HepG2 (cell line): ENCODE measurements at regions not wholly inside any gene's neighbourhood (a gene's known extent, or its start where the extent isn't known, plus 50 kb on each side); places are given as distances from the start of the nearest gene placed in this dataset.

ENCODE experiments used
- ARID5B ChIP-seq: IDR thresholded peaks from 2 replicates; pipeline ENCODE4 v1.4.0; 2020; ENCODE audit warnings: mild to moderate bottlenecking, missing genetic modification reagents
- CREB1 ChIP-seq, 2 experiments: fragments of 450-650 bp in 1 of 2; IDR thresholded peaks; 2 replicates each; pipeline ENCODE4 v1.6.1; 2016 to 2017; ENCODE audit warnings: control low read depth in 1 of 2, mild to moderate bottlenecking in 1 of 2, missing compliant biosample characterization in 1 of 2, missing genetic modification characterization in 1 of 2
- DMAP1 ChIP-seq: IDR thresholded peaks from 2 replicates; pipeline ENCODE4 v1.6.1; 2016
- FOXC1 ChIP-seq: sonication (generic); formaldehyde crosslinking; IDR thresholded peaks from 2 replicates; pipeline ENCODE4 v1.8.0; 2022; ENCODE audit warnings: mild to moderate bottlenecking, missing genetic modification reagents, borderline replicate concordance
- FOXJ3 ChIP-seq: sonication (generic); formaldehyde crosslinking; IDR thresholded peaks from 2 replicates; pipeline ENCODE4 v1.4.0; 2020; ENCODE audit warnings: missing genetic modification reagents, mild to moderate bottlenecking, borderline replicate concordance
- KAT7 ChIP-seq: IDR thresholded peaks from 2 replicates; pipeline ENCODE4 v1.6.1; 2018; ENCODE audit warnings: borderline replicate concordance, missing compliant biosample characterization
- SMYD3 ChIP-seq: sonication (generic); formaldehyde crosslinking; IDR thresholded peaks from 2 replicates; pipeline ENCODE4 v1.8.1; 2023; ENCODE audit warnings: mild to moderate bottlenecking, missing genetic modification reagents
- SOX5 ChIP-seq: IDR thresholded peaks from 2 replicates; pipeline ENCODE4 v1.6.1; 2016; ENCODE audit warnings: borderline replicate concordance
- TERF1 ChIP-seq: sonication (generic); formaldehyde crosslinking; IDR thresholded peaks from 2 replicates; pipeline ENCODE4 v1.8.0; 2022; ENCODE audit warnings: mild to moderate bottlenecking, missing genetic modification reagents, moderate library complexity
- TGIF2 ChIP-seq: IDR thresholded peaks from 2 replicates; pipeline ENCODE4 v1.6.1; 2016; ENCODE audit warnings: control low read depth, missing compliant biosample characterization
- YEATS2 ChIP-seq: sonication (generic); formaldehyde crosslinking; IDR thresholded peaks from 2 replicates; pipeline ENCODE4 v1.4.0; 2020; ENCODE audit warnings: missing genetic modification reagents, borderline replicate concordance
- ZBTB34 ChIP-seq: sonication (generic); formaldehyde crosslinking; IDR thresholded peaks from 2 replicates; pipeline ENCODE4 v1.8.0; 2022; ENCODE audit warnings: mild to moderate bottlenecking, missing genetic modification reagents
- ZNF124 ChIP-seq: sonication (generic); formaldehyde crosslinking; IDR thresholded peaks from 2 replicates; pipeline ENCODE4 v1.4.0; 2020; ENCODE audit warnings: missing genetic modification reagents
- ZNF318 ChIP-seq: sonication (generic); formaldehyde crosslinking; IDR thresholded peaks from 2 replicates; pipeline ENCODE4 v1.4.0; 2020; ENCODE audit warnings: mild to moderate bottlenecking, missing genetic modification reagents

GRCh38 chr16:79897453-79898146, 297.1 kb upstream of the MAF start (continued):
- TF ChIP-seq ZNF318 (CRISPR knock-in tag) = no peak; the same call in 1 of the 2 replicates
- TF ChIP-seq TERF1 (CRISPR knock-in tag) = no peak
- TF ChIP-seq DMAP1 (CRISPR knock-in tag) = peak; percentile 74
- TF ChIP-seq FOXJ3 = peak; percentile 85; the same call in 1 of the 2 replicates
- peak; percentile 94 for TF ChIP-seq ZNF124
- peak; percentile 38; the same call in 1 of the 2 replicates for TF ChIP-seq YEATS2 (CRISPR knock-in tag)
- TF ChIP-seq FOXC1 (CRISPR knock-in tag) = no peak; the same call in none of the 2 replicates
- peak; percentile 97 for TF ChIP-seq ARID5B (CRISPR knock-in tag)
- 0 out of 2 replicates have a peak, but pooled peaks have one; percentile 44 for TF ChIP-seq TGIF2
- no peak for TF ChIP-seq CREB1 (IDR thresholded peaks at IDR 0.05)
- TF ChIP-seq CREB1 (CRISPR knock-in tag; IDR thresholded peaks at IDR 0.05) = peak; percentile 37; the same call in 1 of the 2 replicates
- no peak; the same call in 1 of the 2 replicates for TF ChIP-seq KAT7 (CRISPR knock-in tag)
- TF ChIP-seq SOX5 = peak; percentile 78; the same call in 1 of the 2 replicates
- TF ChIP-seq ZBTB34 (CRISPR knock-in tag) = peak; percentile 86
- peak; percentile 89; the same call in 1 of the 2 replicates for TF ChIP-seq SMYD3 (CRISPR knock-in tag)
